ENCODE measurements at regions not wholly inside any gene's neighbourhood (a gene's known extent, or its start where the extent isn't known, plus 50 kb on each side); places are given as distances from the start of the nearest gene placed in this dataset.

- in situ Hi-C loops (cut with HindIII; ENCODE audit: extremely low pct_ligation_motif_present, low pct_unique_long_range_greater_than_20kb) = no loop called here
- no peak overlapping the region for H3K4me3 ChIP-seq (replicated peaks in 1 of 3; ENCODE audit: insufficient read depth in 1 of 3, low read depth in 2 of 3, low read length in 3 of 3)
- H2AFZ ChIP-seq (ENCODE audit: low read length) = no peak overlapping the region
- WGBS (ENCODE audit: low lambda C conversion rate) = 2% methylated on average over 3 of the region's 3 CpGs
- H3K4me1 ChIP-seq (ENCODE audit: insufficient read depth, low read length) = no peaks in the 10 kb centered on the region
- no peak overlapping the region for H3K4me2 ChIP-seq (ENCODE audit: low read depth, low read length)
- no peak overlapping the region for H3K9ac ChIP-seq (ENCODE audit: insufficient read depth, low read depth, low read length)
- BruUV-seq (replicated peaks) = no TSS peak
- ATAC-seq (no peak), DNase-seq (ENCODE audit: low spot score) (no peak), FAIRE-seq (no peak)
- H4K20me1 ChIP-seq (ENCODE audit: insufficient read depth, low read length) = no peaks in the 10 kb centered on the region
- intact Hi-C loops (cut with micrococcal nuclease; ENCODE audit: unreplicated experiment) = no loop called here
- H3K36me3 ChIP-seq (replicated peaks in 1 of 2; ENCODE audit: control insufficient read depth in 1 of 2, insufficient read depth in 2 of 2, low read length in 2 of 2) = no peaks in the 10 kb centered on the region
- ChIA-PET CTCF (ENCODE audit: low intra/inter-chr PET ratio, low total read pairs) (no interaction called here), POLR2A (no interaction called here)
- no peaks in the 10 kb centered on the region for H3K79me2 ChIP-seq (ENCODE audit: insufficient read depth, low read length)
- no peak overlapping the region for H3K27ac ChIP-seq (ENCODE audit: extremely low read length, insufficient read depth, low read length)
- no peaks in the 10 kb centered on the region for H3K27me3 ChIP-seq (ENCODE audit: control insufficient read depth in 1 of 2, insufficient read depth in 2 of 2, low read length in 2 of 2)
- 0 out of 2 replicates have a peak, but pooled peaks cover 4% of the 10 kb centered on the region for H3K9me3 ChIP-seq (ENCODE audit: low read length)
- no peak for TF ChIP-seq ZNF747 (CRISPR knock-in tag; IDR thresholded peaks at IDR 0.05; ENCODE audit: borderline replicate concordance)
- no peak for TF ChIP-seq ZNF777 (CRISPR knock-in tag; IDR thresholded peaks at IDR 0.05)
These were observed 66.6 kb downstream of the LACC1 start for GRCh38 chr13:43946281-43946680.

GRCh38 chr13:43947897-43948458 lies 68.3 kb downstream of the LACC1 start:
- no peak for TF ChIP-seq RBAK (CRISPR knock-in tag; IDR thresholded peaks at IDR 0.05)
- TF ChIP-seq ZNF775 (CRISPR knock-in tag; IDR thresholded peaks at IDR 0.05; ENCODE audit: borderline replicate concordance) = no peak
- no peak for TF ChIP-seq ZNF138 (CRISPR knock-in tag; IDR thresholded peaks at IDR 0.05; ENCODE audit: low read depth)
- no peak for TF ChIP-seq DZIP1 (CRISPR knock-in tag; IDR thresholded peaks at IDR 0.05)
- no peak for TF ChIP-seq ZNF282 (IDR thresholded peaks at IDR 0.05; ENCODE audit: partially characterized antibody)
- TF ChIP-seq ZNF784 (CRISPR knock-in tag; IDR thresholded peaks at IDR 0.05; ENCODE audit: borderline replicate concordance) = no peak
- no peak for TF ChIP-seq ZNF234 (CRISPR knock-in tag; conservative IDR thresholded peaks at IDR 0.05)
- TF ChIP-seq ZMAT3 (CRISPR knock-in tag; conservative IDR thresholded peaks at IDR 0.05) = no peak
- no peak overlapping the region for H3K4me3 ChIP-seq (replicated peaks in 1 of 3; ENCODE audit: insufficient read depth in 1 of 3, low read depth in 2 of 3, low read length in 3 of 3)
- POLR2A ChIA-PET = no interaction called here
- intact Hi-C loops (cut with micrococcal nuclease; ENCODE audit: unreplicated experiment) (no loop called here), in situ Hi-C loops (cut with HindIII; ENCODE audit: extremely low pct_ligation_motif_present, low pct_unique_long_range_greater_than_20kb) (no loop called here)
- H3K4me1 ChIP-seq (ENCODE audit: insufficient read depth, low read length) = no peaks in the 10 kb centered on the region
- no peaks in the 10 kb centered on the region for H4K20me1 ChIP-seq (ENCODE audit: insufficient read depth, low read length)
- no peak overlapping the region for H2AFZ ChIP-seq (ENCODE audit: low read length)
- H3K4me2 ChIP-seq (ENCODE audit: low read depth, low read length) = no peak overlapping the region
- DNase-seq (ENCODE audit: low spot score) (no peak), ATAC-seq (no peak), FAIRE-seq (no peak)
- 0 out of 2 replicates have a peak, but pooled peaks cover 4% of the 10 kb centered on the region for H3K9me3 ChIP-seq (ENCODE audit: low read length)
- 29% methylated on average over 3 of the region's 3 CpGs for WGBS (ENCODE audit: low lambda C conversion rate)
- no peaks in the 10 kb centered on the region for H3K27me3 ChIP-seq (ENCODE audit: control insufficient read depth in 1 of 2, insufficient read depth in 2 of 2, low read length in 2 of 2)
- H3K9ac ChIP-seq (ENCODE audit: insufficient read depth, low read depth, low read length) = no peak overlapping the region
- no peaks in the 10 kb centered on the region for H3K79me2 ChIP-seq (ENCODE audit: insufficient read depth, low read length)
- H3K27ac ChIP-seq (ENCODE audit: extremely low read length, insufficient read depth, low read length) = no peak overlapping the region
- no peaks in the 10 kb centered on the region for H3K36me3 ChIP-seq (replicated peaks in 1 of 2; ENCODE audit: control insufficient read depth in 1 of 2, insufficient read depth in 2 of 2, low read length in 2 of 2)
- CTCF ChIA-PET (ENCODE audit: low intra/inter-chr PET ratio, low total read pairs) = no interaction called here
- BruUV-seq (replicated peaks) = no TSS peak
